ENCODE measurements at regions not wholly inside any gene's neighbourhood (a gene's known extent, or its start where the extent isn't known, plus 50 kb on each side); places are given as distances from the start of the nearest gene placed in this dataset.

- no peak for TF ChIP-seq CTCF (conservative IDR thresholded peaks at IDR 0.05; ENCODE audit: low read depth, low read length)
- no peak for TF ChIP-seq EZH2 (IDR thresholded peaks at IDR 0.05; ENCODE audit: borderline replicate concordance, low read depth, low read length, poor library complexity, severe bottlenecking)
These were observed 126.7 kb upstream of the TMEM196 start for GRCh38 chr7:19900118-19900517.
